Parathyroid adenoma (tissue), 2 donors: ENCODE measurements at regions not wholly inside any gene's neighbourhood (a gene's known extent, or its start where the extent isn't known, plus 50 kb on each side); places are given as distances from the start of the nearest gene placed in this dataset.

Experiments
- H2AFZ ChIP-seq: fragments of 300-600 bp; sonication (generic); one replicate; pipeline ENCODE4 v1.7.0; 2017; ENCODE audit warnings: antibody characterized with exemption, mild to moderate bottlenecking
- H3K27ac ChIP-seq: fragments of 300-600 bp; sonication (generic); one replicate; pipeline ENCODE4 v1.7.0; 2017
- H3K27me3 ChIP-seq: fragments of 300-600 bp; sonication (generic); one replicate; pipeline ENCODE4 v1.7.0; 2017; ENCODE audit warnings: low read length; ENCODE audit not compliant: control insufficient read depth, insufficient read depth
- H3K36me3 ChIP-seq: fragments of 300-600 bp; sonication (generic); one replicate; pipeline ENCODE4 v1.7.0; 2017; ENCODE audit warnings: low read length; ENCODE audit not compliant: control insufficient read depth, insufficient read depth
- H3K4me1 ChIP-seq: fragments of 300-600 bp; sonication (generic); one replicate; pipeline ENCODE4 v1.7.0; 2017; ENCODE audit warnings: control low read depth
- H3K4me2 ChIP-seq: fragments of 300-600 bp; sonication (generic); one replicate; pipeline ENCODE4 v1.7.0; 2017; ENCODE audit warnings: low read length
- H3K4me3 ChIP-seq: fragments of 300-600 bp; sonication (generic); one replicate; pipeline ENCODE4 v1.7.0; 2017; ENCODE audit warnings: low read depth, low read length
- H3K79me2 ChIP-seq: fragments of 300-600 bp; sonication (generic); one replicate; pipeline ENCODE4 v1.7.0; 2017; ENCODE audit warnings: control low read depth
- H3K9ac ChIP-seq: fragments of 300-600 bp; sonication (generic); one replicate; pipeline ENCODE4 v1.7.0; 2017; ENCODE audit warnings: mild to moderate bottlenecking
- H3K9me3 ChIP-seq: fragments of 300-600 bp; sonication (generic); one replicate; pipeline ENCODE4 v1.7.0; 2017; ENCODE audit warnings: low read length; ENCODE audit not compliant: control insufficient read depth
- TF ChIP-seq, protein P1 (sequence below): fragments of 300-600 bp; sonication (generic); IDR thresholded peaks from one replicate; pipeline ENCODE4 v1.7.0; 2017; ENCODE audit warnings: antibody characterized with exemption, mild to moderate bottlenecking
- donor health status: primary hyperparathyroidism.

DNA sequence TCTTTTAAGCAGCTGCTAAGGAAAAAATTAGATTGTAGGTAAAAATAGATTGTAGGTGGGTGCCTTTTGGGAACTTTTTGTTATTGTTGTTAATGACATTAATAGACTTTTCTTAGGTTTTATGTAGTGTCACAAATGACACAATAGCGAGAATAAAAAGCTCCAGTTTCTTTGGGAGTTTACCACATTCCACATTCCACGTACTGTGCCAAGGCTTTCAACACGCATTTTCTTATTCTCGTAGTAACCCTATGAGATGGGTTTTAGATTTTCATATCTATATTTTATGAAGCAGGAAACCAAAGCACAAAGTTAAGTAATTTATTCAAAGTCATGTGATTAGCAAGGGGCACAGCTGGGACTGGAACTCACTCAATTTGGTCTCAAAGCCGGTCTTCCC is 103.8 kb downstream of the XRCC2 start:
- no peak overlapping the region for H3K4me2 ChIP-seq
- H3K79me2 ChIP-seq: no peaks in the 10 kb centered on the region
- H2AFZ ChIP-seq: no peak overlapping the region
- H3K27ac ChIP-seq: no peak overlapping the region
- H3K9ac ChIP-seq: no peak overlapping the region
- H3K4me3 ChIP-seq: no peak overlapping the region
- H3K4me1 ChIP-seq: no peaks in the 10 kb centered on the region
- TF ChIP-seq, protein P1, sequence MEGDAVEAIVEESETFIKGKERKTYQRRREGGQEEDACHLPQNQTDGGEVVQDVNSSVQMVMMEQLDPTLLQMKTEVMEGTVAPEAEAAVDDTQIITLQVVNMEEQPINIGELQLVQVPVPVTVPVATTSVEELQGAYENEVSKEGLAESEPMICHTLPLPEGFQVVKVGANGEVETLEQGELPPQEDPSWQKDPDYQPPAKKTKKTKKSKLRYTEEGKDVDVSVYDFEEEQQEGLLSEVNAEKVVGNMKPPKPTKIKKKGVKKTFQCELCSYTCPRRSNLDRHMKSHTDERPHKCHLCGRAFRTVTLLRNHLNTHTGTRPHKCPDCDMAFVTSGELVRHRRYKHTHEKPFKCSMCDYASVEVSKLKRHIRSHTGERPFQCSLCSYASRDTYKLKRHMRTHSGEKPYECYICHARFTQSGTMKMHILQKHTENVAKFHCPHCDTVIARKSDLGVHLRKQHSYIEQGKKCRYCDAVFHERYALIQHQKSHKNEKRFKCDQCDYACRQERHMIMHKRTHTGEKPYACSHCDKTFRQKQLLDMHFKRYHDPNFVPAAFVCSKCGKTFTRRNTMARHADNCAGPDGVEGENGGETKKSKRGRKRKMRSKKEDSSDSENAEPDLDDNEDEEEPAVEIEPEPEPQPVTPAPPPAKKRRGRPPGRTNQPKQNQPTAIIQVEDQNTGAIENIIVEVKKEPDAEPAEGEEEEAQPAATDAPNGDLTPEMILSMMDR: no peak
- no peaks in the 10 kb centered on the region for H3K9me3 ChIP-seq
- no peaks in the 10 kb centered on the region for H3K36me3 ChIP-seq
- H3K27me3 ChIP-seq: no peaks in the 10 kb centered on the region

DNA sequence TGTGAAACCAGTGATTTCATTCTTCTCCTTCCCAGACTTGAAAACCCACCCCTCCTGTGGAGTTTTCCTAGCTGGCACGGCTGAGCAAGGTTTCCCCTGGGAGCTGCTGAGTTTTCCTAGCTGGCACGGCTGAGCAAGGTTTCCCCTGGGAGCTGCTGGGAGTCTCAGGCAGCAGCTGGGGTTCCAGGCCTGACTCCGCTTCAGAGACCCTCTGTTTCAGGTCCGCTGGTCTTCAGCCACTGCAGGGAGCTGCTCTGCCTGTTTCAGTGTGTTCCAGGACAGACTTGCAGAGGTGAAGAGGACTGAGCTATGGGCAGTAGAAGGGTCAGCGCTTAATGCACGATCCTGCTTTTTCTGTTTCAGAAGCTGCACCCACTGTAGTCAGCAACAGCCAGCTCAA is 104.9 kb downstream of the XRCC2 start:
- Histone ChIP-seq H3K27me3 (no peaks in the 10 kb centered on the region), H3K9me3 (no peaks in the 10 kb centered on the region), H3K79me2 (no peaks in the 10 kb centered on the region), H3K27ac (no peak overlapping the region), H3K4me3 (no peak overlapping the region), H3K36me3 (no peaks in the 10 kb centered on the region), H2AFZ (no peak overlapping the region), H3K4me1 (no peaks in the 10 kb centered on the region), H3K4me2 (no peak overlapping the region), H3K9ac (no peak overlapping the region)
- TF ChIP-seq, protein P1: no peak

DNA sequence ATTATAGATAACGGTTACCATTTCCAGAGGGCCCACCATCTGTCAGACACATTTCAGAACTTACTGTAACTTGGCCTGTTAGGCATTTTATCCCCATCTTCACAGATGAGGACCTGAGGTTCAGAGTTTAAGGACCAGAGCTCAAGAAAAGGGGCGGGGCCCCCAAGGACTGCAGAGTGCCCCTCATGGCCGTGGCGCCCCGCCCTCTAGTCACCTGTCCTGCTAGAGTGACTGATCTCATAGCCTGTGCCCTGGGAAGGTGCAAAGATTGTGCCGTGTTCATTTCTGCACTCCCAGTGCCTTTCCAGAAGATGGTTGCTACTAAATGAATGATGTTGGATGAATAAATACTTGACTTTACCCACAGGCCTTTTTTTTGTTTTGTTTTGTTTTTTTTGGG is 107.0 kb downstream of the XRCC2 start:
- H3K79me2 ChIP-seq: no peaks in the 10 kb centered on the region
- no peaks in the 10 kb centered on the region for H3K9me3 ChIP-seq
- no peak overlapping the region for H3K9ac ChIP-seq
- no peaks in the 10 kb centered on the region for H3K27me3 ChIP-seq
- TF ChIP-seq, protein P1: no peak
- no peaks in the 10 kb centered on the region for H3K4me1 ChIP-seq
- no peak overlapping the region for H2AFZ ChIP-seq
- no peak overlapping the region for H3K27ac ChIP-seq
- no peaks in the 10 kb centered on the region for H3K36me3 ChIP-seq
- no peak overlapping the region for H3K4me3 ChIP-seq
- no peak overlapping the region for H3K4me2 ChIP-seq

DNA sequence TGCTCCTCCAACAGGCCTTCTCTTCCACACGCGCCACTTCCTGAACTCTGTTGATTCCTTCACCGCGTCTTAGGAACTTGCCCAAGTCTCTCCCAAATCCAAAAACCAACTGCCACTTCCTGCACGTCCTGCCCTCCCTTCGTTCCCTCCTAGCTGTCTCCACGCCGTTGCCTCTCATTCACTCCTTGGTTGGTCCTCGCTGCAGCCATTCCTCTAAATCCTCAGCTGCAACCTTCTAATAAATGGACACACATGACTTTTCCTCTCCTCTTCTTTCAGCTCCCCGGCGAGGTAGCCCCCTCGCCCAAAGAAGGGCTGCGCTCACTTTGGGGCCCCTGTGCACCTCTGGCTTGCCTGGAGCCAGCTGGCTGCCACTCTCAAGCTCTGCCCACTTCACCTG is 110.2 kb downstream of the XRCC2 start:
- Histone ChIP-seq H3K36me3 (no peaks in the 10 kb centered on the region), H3K4me2 (no peak overlapping the region), H3K4me1 (no peaks in the 10 kb centered on the region), H3K27me3 (no peaks in the 10 kb centered on the region), H3K79me2 (no peaks in the 10 kb centered on the region), H2AFZ (no peak overlapping the region), H3K27ac (no peak overlapping the region), H3K9ac (no peak overlapping the region), H3K9me3 (no peaks in the 10 kb centered on the region), H3K4me3 (no peak overlapping the region)
- TF ChIP-seq, protein P1: no peak

DNA sequence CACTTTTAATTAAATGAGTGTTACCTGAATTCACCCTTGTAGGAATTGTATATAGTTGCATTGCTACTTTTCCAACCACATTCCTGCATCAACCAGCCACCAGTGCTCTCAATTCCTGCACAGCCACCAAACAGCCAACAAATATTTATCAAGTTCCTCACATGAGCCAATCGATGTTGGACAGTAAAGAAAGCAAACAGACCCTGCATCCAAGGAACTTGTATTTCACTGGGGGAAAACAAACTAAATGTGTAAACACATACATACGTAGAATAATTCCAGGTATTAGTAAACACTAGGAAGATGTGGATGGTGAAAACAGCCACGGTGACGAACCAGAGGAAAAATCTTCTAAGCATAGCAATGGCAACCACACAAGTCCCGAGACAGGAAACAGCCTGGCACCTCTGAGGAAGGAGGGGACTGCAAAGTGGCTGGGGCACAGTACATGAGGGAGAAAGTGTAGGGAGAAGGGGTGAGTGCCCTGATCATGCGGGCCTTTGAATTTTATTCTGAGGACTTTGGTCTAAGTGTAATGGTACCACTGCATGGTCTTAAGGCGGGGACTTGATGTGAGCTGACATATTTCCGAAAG is 111.2 kb downstream of the XRCC2 start:
- H3K9me3 ChIP-seq: no peaks in the 10 kb centered on the region
- H2AFZ ChIP-seq: no peak overlapping the region

More for the DNA sequence above, 111.2 kb downstream of the XRCC2 start:
- Histone ChIP-seq H3K9ac (no peak overlapping the region), H3K27ac (no peak overlapping the region), H3K36me3 (no peaks in the 10 kb centered on the region), H3K27me3 (no peaks in the 10 kb centered on the region), H3K4me2 (no peak overlapping the region), H3K4me3 (no peak overlapping the region), H3K79me2 (no peaks in the 10 kb centered on the region), H3K4me1 (no peaks in the 10 kb centered on the region)
- TF ChIP-seq, protein P1: no peak
